HCT116 (cell line): ENCODE measurements at regions not wholly inside any gene's neighbourhood (a gene's known extent, or its start where the extent isn't known, plus 50 kb on each side); places are given as distances from the start of the nearest gene placed in this dataset.

ENCODE experiments used
- ATAC-seq: fragments of 200-7000 bp; cut with Tn5 transposase; 2 replicates; pipeline ENCODE4 v1.9.1; 2020; ENCODE audit warnings: mild to moderate bottlenecking, moderate library complexity
- BruUV-seq: library from RNA; stranded (reverse); fragments of 400-500 nt; replicated peaks from 2 replicates; lab custom pipeline; 2021; lab: Mats Ljungman, UMichigan
- CTCF ChIA-PET: fragments of 300-600 bp; sonication (Branson Sonifier 250); formaldehyde crosslinking; loops from one replicate; lab custom pipeline; 2021; ENCODE audit warnings: antibody characterized with exemption; lab: Charles Lee
- POLR2A ChIA-PET: fragments of 300-600, 350-600 bp; sonication (Branson Sonifier 250); formaldehyde crosslinking; loops from one replicate; lab custom pipeline; 2021; ENCODE audit warnings: antibody characterized with exemption; lab: Charles Lee
- RAD21 ChIA-PET, 2 experiments: fragments of 300-600 bp; sonication (Branson Sonifier 250); formaldehyde crosslinking; loops; one replicate each; lab custom pipeline; 2023; ENCODE audit warnings: low total read pairs in 2 of 2; ENCODE audit not compliant: uncharacterized antibody in 2 of 2, unreplicated experiment in 2 of 2, low non-redundant PET in 1 of 2; lab: Charles Lee
- DNase-seq: peaks from one replicate; pipeline ENCODE4 v3.0.0-alpha.2; 2010; ENCODE audit warnings: low read depth, low spot score
- H2AFZ ChIP-seq: fragments of 200-600 bp; shearing (Covaris generic), sonication (generic); 2 replicates; pipeline ENCODE4 v1.6.1; 2017; ENCODE audit warnings: low read depth, mixed run types, mixed read lengths, antibody characterized with exemption, low read length; ENCODE audit not compliant: poor library complexity, severe bottlenecking
- H3K27ac ChIP-seq: 2 replicates; pipeline ENCODE4 v1.5.1; 2012; ENCODE audit warnings: low read depth, low read length
- H3K27me3 ChIP-seq: fragments of 200-600 bp; sonication (generic); 2 replicates; pipeline ENCODE4 v1.6.1; 2016; ENCODE audit warnings: mixed run types, low read length, mixed read lengths; ENCODE audit not compliant: insufficient read depth
- H3K36me3 ChIP-seq, 2 experiments: fragments of 200-500 bp in 1 of 2; fragments of 200-600 bp in 1 of 2; sonication (Bioruptor generic) in 1 of 2; sonication (generic) in 1 of 2; 2 replicates each; pipeline versions ENCODE4 v1.5.1 to v1.6.1; 2014 to 2016; ENCODE audit warnings: low read length in 2 of 2, inconsistent platforms in 1 of 2, mixed read lengths in 1 of 2, mixed run types in 1 of 2; ENCODE audit not compliant: insufficient read depth in 2 of 2, control insufficient read depth in 1 of 2
- H3K4me1 ChIP-seq, 2 experiments: fragments of 200-600 bp in 1 of 2; sonication (generic) in 1 of 2; 2 replicates each; pipeline versions ENCODE4 v1.5.1 to v1.6.1; 2012 to 2017; ENCODE audit warnings: low read length in 2 of 2, inconsistent platforms in 1 of 2, mild to moderate bottlenecking in 1 of 2, mixed read lengths in 1 of 2, mixed run types in 1 of 2, moderate library complexity in 1 of 2; ENCODE audit not compliant: insufficient read depth in 2 of 2, control insufficient read depth in 1 of 2
- H3K4me2 ChIP-seq: fragments of 200-600 bp; sonication (generic); 2 replicates; pipeline ENCODE4 v1.6.1; 2017; ENCODE audit warnings: mixed run types, low read length, mixed read lengths
- H3K4me3 ChIP-seq, 2 experiments: fragments of 200-600 bp in 1 of 2; sonication (generic) in 1 of 2; replicated peaks in 1 of 2; 2 replicates each; pipeline ENCODE4 v1.5.1; 2011 to 2016; ENCODE audit warnings: low read length in 2 of 2, control low read depth in 1 of 2, low read depth in 1 of 2, mild to moderate bottlenecking in 1 of 2, mixed read lengths in 1 of 2, mixed run types in 1 of 2
- H3K79me2 ChIP-seq: fragments of 200-600 bp; sonication (generic); 2 replicates; pipeline ENCODE4 v1.6.1; 2017; ENCODE audit warnings: mild to moderate bottlenecking, mixed run types, low read length, moderate library complexity, mixed read lengths; ENCODE audit not compliant: insufficient read depth
- H3K9ac ChIP-seq: fragments of 200-600 bp; sonication (generic); 2 replicates; pipeline ENCODE4 v1.6.1; 2016; ENCODE audit warnings: low read length, mixed read lengths
- H3K9me2 ChIP-seq: fragments of 200-600 bp; sonication (generic), shearing (Covaris generic); 2 replicates; pipeline ENCODE4 v1.6.1; 2017; ENCODE audit warnings: mixed run types, mild to moderate bottlenecking, moderate library complexity; ENCODE audit not compliant: insufficient read depth
- H3K9me3 ChIP-seq, 2 experiments: fragments of 200-500 bp in 1 of 2; fragments of 200-600 bp in 1 of 2; sonication (Bioruptor generic) in 1 of 2; sonication (generic) in 1 of 2; 2 replicates each; pipeline ENCODE4 v1.6.1; 2014 to 2017; ENCODE audit warnings: low read length in 2 of 2, mixed read lengths in 2 of 2, inconsistent platforms in 1 of 2, low read depth in 1 of 2, mild to moderate bottlenecking in 1 of 2, mixed run types in 1 of 2, moderate library complexity in 1 of 2; ENCODE audit not compliant: control insufficient read depth in 1 of 2, insufficient read depth in 1 of 2
- H4K20me1 ChIP-seq: fragments of 200-600 bp; sonication (generic), shearing (Covaris generic); 2 replicates; pipeline ENCODE4 v1.6.1; 2017; ENCODE audit warnings: mixed run types, mild to moderate bottlenecking, moderate library complexity; ENCODE audit not compliant: insufficient read depth
- CBX3 ChIP-seq: IDR thresholded peaks from 2 replicates; pipeline ENCODE4 v1.6.1; 2012; ENCODE audit warnings: low read depth
- CEBPB ChIP-seq: IDR thresholded peaks from 2 replicates; pipeline ENCODE4 v1.6.1; 2012; ENCODE audit warnings: low read depth
- ELF1 ChIP-seq: IDR thresholded peaks from 2 replicates; pipeline ENCODE4 v1.6.1; 2012; ENCODE audit warnings: low read depth, borderline replicate concordance
- EZH2 ChIP-seq: fragments of 200-600 bp; sonication (generic); IDR thresholded peaks from 2 replicates; pipeline ENCODE4 v1.6.1; 2017; ENCODE audit warnings: antibody characterized with exemption, mixed run types
- EZH2phosphoT487 ChIP-seq: fragments of 200-600 bp; IDR thresholded peaks from 2 replicates; pipeline ENCODE4 v1.6.1; 2018; ENCODE audit warnings: antibody characterized with exemption, borderline replicate concordance
- FOSL1 ChIP-seq: IDR thresholded peaks from 2 replicates; pipeline ENCODE4 v1.6.1; 2012; ENCODE audit warnings: low read depth
- POLR2A ChIP-seq: IDR thresholded peaks from 2 replicates; pipeline ENCODE4 v1.7.0; 2011; ENCODE audit warnings: borderline replicate concordance; ENCODE audit not compliant: insufficient read depth, insufficient read length; ENCODE audit errors: extremely low read depth
- SRF ChIP-seq: IDR thresholded peaks from 2 replicates; pipeline ENCODE4 v1.6.1; 2012; ENCODE audit warnings: low read depth
- TCF7L2 ChIP-seq: IDR thresholded peaks from 2 replicates; pipeline ENCODE4 v1.7.0; 2011; ENCODE audit warnings: borderline replicate concordance, inconsistent platforms; ENCODE audit not compliant: insufficient read depth, insufficient read length; ENCODE audit errors: extremely low read depth
- ZNF274 ChIP-seq: fragments of 200-500 bp; sonication (Bioruptor generic); IDR thresholded peaks from 2 replicates; pipeline ENCODE4 v1.6.1; 2014; ENCODE audit warnings: mild to moderate bottlenecking, low read depth, low read length, inconsistent platforms
- intact Hi-C: fragments of 100-400 bp; cut with micrococcal nuclease; formaldehyde crosslinking; loops from 2 replicates; pipeline ENCODE4 v1.10.0; 2022
- TF ChIP-seq, protein P1 (sequence below), 3 experiments: fragments of 200-600 bp in 1 of 3; sonication (generic) in 1 of 3; IDR thresholded peaks in 2 of 3; conservative IDR thresholded peaks in 1 of 3; 2 replicates each; pipeline ENCODE4 v1.5.1; 2012 to 2017; ENCODE audit warnings: low read depth in 2 of 3, low read length in 2 of 3, antibody characterized with exemption in 1 of 3, borderline replicate concordance in 1 of 3, control low read depth in 1 of 3, mild to moderate bottlenecking in 1 of 3, mixed read lengths in 1 of 3, mixed run types in 1 of 3, moderate library complexity in 1 of 3; ENCODE audit not compliant: insufficient read depth in 1 of 3
- TF ChIP-seq, protein P2 (sequence below): IDR thresholded peaks from 2 replicates; pipeline ENCODE4 v1.6.1; 2011; ENCODE audit warnings: mild to moderate bottlenecking, low read length, moderate library complexity; ENCODE audit not compliant: insufficient replicate concordance; ENCODE audit errors: extremely low read depth
- TF ChIP-seq, protein P3 (sequence below): IDR thresholded peaks from 2 replicates; pipeline ENCODE4 v1.6.1; 2012

DNA sequence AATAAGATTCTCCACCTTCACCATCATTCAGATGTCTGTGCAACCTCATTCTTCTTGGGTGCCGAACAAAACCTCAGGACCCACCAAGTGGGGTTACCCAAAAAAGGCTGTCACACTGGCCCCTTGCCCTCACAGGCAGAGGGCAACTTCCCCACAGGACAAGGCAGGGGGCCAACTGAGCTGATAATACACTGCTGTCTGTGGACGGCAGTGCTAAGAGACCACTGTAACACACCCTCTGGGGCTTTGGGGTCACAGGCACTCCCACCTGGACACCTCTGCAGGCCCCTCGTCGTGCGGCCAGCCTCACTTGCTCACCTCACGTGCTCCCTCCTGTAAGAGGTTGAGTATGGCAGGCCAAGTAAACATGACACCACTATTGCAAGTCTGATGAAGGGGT is 515.8 kb upstream of the COX7C start:
- Histone ChIP-seq H3K9ac (no peak overlapping the region), H3K36me3 (no peaks in the 10 kb centered on the region), H3K9me2 (no peaks in the 10 kb centered on the region), H3K27ac (no peak overlapping the region), H3K4me3 (no peak overlapping the region), H2AFZ (no peak overlapping the region), H4K20me1 (no peaks in the 10 kb centered on the region), H3K27me3 (no peaks in the 10 kb centered on the region), H3K4me2 (no peak overlapping the region), H3K4me1 (no peaks in the 10 kb centered on the region), H3K9me3 (no peaks in the 10 kb centered on the region), H3K79me2 (no peaks in the 10 kb centered on the region)
- intact Hi-C loops = no loop called here
- no peak for DNase-seq
- ChIA-PET RAD21 (no interaction called here), CTCF (no interaction called here), POLR2A (no interaction called here)
- ATAC-seq = no peak
- TF ChIP-seq EZH2phosphoT487 = no peak
- TF ChIP-seq ELF1 = no peak
- no peak for TF ChIP-seq CBX3
- TF ChIP-seq ZNF274 = no peak
- TF ChIP-seq POLR2A = no peak
- TF ChIP-seq TCF7L2 = no peak
- no peak for TF ChIP-seq EZH2
- TF ChIP-seq, protein P1, sequence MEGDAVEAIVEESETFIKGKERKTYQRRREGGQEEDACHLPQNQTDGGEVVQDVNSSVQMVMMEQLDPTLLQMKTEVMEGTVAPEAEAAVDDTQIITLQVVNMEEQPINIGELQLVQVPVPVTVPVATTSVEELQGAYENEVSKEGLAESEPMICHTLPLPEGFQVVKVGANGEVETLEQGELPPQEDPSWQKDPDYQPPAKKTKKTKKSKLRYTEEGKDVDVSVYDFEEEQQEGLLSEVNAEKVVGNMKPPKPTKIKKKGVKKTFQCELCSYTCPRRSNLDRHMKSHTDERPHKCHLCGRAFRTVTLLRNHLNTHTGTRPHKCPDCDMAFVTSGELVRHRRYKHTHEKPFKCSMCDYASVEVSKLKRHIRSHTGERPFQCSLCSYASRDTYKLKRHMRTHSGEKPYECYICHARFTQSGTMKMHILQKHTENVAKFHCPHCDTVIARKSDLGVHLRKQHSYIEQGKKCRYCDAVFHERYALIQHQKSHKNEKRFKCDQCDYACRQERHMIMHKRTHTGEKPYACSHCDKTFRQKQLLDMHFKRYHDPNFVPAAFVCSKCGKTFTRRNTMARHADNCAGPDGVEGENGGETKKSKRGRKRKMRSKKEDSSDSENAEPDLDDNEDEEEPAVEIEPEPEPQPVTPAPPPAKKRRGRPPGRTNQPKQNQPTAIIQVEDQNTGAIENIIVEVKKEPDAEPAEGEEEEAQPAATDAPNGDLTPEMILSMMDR (IDR thresholded peaks at IDR 0.05 in 2 of 3, conservative IDR thresholded peaks at IDR 0.05 in 1 of 3; ENCODE audit: borderline replicate concordance in 1 of 3, insufficient read depth in 1 of 3, low read depth in 2 of 3, low read length in 2 of 3) = no peak
- no peak for TF ChIP-seq FOSL1
- TF ChIP-seq, protein P2, sequence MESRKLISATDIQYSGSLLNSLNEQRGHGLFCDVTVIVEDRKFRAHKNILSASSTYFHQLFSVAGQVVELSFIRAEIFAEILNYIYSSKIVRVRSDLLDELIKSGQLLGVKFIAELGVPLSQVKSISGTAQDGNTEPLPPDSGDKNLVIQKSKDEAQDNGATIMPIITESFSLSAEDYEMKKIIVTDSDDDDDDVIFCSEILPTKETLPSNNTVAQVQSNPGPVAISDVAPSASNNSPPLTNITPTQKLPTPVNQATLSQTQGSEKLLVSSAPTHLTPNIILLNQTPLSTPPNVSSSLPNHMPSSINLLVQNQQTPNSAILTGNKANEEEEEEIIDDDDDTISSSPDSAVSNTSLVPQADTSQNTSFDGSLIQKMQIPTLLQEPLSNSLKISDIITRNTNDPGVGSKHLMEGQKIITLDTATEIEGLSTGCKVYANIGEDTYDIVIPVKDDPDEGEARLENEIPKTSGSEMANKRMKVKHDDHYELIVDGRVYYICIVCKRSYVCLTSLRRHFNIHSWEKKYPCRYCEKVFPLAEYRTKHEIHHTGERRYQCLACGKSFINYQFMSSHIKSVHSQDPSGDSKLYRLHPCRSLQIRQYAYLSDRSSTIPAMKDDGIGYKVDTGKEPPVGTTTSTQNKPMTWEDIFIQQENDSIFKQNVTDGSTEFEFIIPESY = no peak
- TF ChIP-seq, protein P3, sequence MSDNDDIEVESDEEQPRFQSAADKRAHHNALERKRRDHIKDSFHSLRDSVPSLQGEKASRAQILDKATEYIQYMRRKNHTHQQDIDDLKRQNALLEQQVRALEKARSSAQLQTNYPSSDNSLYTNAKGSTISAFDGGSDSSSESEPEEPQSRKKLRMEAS = no peak
- TF ChIP-seq CEBPB = no peak
- no peak for TF ChIP-seq SRF
- BruUV-seq = no TSS peak
